ENCODE measurements at regions not wholly inside any gene's neighbourhood (a gene's known extent, or its start where the extent isn't known, plus 50 kb on each side); places are given as distances from the start of the nearest gene placed in this dataset.
A peak's percentile ranks its signal among the peaks of the same experiment; 100 is the strongest.

DNA sequence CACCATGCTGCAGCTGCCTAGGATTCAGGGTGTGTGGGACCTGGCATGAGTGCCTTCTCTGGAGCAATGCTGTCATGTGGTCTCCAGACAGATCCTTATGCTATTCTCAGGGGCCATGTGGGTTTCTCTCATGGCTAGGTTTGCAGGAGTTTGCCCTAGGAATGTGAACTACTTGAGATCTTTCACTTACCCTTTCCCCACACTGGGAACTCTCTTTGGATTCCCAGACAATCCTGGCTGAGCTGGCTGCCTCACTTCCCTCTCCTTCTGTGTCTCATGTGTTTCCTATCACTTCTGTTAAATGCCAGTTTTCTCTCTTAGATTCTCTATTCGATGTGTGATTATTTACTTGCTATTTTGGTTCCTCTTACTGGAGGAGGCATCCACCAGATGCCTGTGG, 270.2 kb upstream of the RASA1 start:
- Histone ChIP-seq H3K36me3 (replicated peaks in 1 of 2; ENCODE audit: control insufficient read depth in 1 of 2, insufficient read depth in 2 of 2, low read length in 2 of 2) (no peaks in the 10 kb centered on the region), H3K4me1 (ENCODE audit: control insufficient read depth in 1 of 2, insufficient read depth in 2 of 2, low read length in 2 of 2) (no peaks in the 10 kb centered on the region), H3K4me2 (replicated peaks; ENCODE audit: extremely low read depth, low read length, poor library complexity, severe bottlenecking) (no peak overlapping the region), H3K9me3 (replicated peaks in 1 of 2; ENCODE audit: control insufficient read depth in 1 of 2, insufficient read depth in 1 of 2, low read length in 2 of 2) (no peaks in the 10 kb centered on the region), H3K79me2 (ENCODE audit: insufficient read depth, low read length) (no peaks in the 10 kb centered on the region), H2AFZ (ENCODE audit: insufficient read depth, low read depth, low read length, poor library complexity, severe bottlenecking) (peak overlapping the region; percentile 53), H3K27ac (ENCODE audit: low read depth in 1 of 2, low read length in 2 of 2) (no peak overlapping the region), H3K4me3 (replicated peaks in 1 of 3; ENCODE audit: low read depth in 2 of 3, low read length in 3 of 3) (no peak overlapping the region), H4K20me1 (ENCODE audit: insufficient read depth, low read length) (no peaks in the 10 kb centered on the region), H3K27me3 (ENCODE audit: control insufficient read depth in 2 of 2, insufficient read depth in 2 of 2, low read length in 2 of 2) (no peaks in the 10 kb centered on the region), H3K9ac (ENCODE audit: insufficient read depth, low read length, poor library complexity, severe bottlenecking) (no peak overlapping the region)
- no CpG with 5 or more reads among the region's 1 CpG for WGBS (ENCODE audit: insufficient coverage)
- peaks cover 0 to 1% (median 0%) of the 10 kb centered on the region in 3 donors for H3K27me3 Mint-ChIP-seq (ENCODE audit: low read depth in 3 of 3)
- peaks cover 4% of the 10 kb centered on the region for H3K4me1 Mint-ChIP-seq
- DNase-seq: no peak
- intact Hi-C loops (cut with micrococcal nuclease): no loop called here
- H3K4me3 Mint-ChIP-seq: no peak overlapping the region
- H3K27ac Mint-ChIP-seq: no peak overlapping the region
- no peaks in the 10 kb centered on the region for H3K36me3 Mint-ChIP-seq
- TF ChIP-seq, protein P1, sequence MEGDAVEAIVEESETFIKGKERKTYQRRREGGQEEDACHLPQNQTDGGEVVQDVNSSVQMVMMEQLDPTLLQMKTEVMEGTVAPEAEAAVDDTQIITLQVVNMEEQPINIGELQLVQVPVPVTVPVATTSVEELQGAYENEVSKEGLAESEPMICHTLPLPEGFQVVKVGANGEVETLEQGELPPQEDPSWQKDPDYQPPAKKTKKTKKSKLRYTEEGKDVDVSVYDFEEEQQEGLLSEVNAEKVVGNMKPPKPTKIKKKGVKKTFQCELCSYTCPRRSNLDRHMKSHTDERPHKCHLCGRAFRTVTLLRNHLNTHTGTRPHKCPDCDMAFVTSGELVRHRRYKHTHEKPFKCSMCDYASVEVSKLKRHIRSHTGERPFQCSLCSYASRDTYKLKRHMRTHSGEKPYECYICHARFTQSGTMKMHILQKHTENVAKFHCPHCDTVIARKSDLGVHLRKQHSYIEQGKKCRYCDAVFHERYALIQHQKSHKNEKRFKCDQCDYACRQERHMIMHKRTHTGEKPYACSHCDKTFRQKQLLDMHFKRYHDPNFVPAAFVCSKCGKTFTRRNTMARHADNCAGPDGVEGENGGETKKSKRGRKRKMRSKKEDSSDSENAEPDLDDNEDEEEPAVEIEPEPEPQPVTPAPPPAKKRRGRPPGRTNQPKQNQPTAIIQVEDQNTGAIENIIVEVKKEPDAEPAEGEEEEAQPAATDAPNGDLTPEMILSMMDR (IDR thresholded peaks at IDR 0.05): no peak
- peaks cover 0 to 4% (median 0%) of the 10 kb centered on the region in 7 donors for H3K9me3 Mint-ChIP-seq

DNA sequence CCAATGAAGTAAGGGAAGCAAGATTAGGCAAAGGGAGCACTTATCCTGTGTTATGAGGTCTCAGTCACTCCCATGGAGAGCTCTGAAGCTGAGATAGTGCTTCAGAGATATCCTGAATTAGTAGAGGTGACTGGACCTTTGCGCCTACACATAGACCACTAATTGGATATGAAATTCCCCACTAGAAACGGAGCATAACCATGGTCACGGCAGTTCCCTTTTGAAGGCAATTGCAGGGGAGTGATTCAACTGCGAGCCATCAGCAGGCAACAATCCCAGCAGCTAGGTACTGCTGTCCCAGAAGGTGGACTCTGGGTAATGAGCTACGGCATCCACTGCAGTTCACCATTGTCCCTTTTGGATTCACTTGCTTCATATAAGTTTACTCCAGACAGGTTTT, 267.7 kb upstream of the RASA1 start:
- no peaks in the 10 kb centered on the region for H3K36me3 Mint-ChIP-seq
- 95% methylated on average over 3 of the region's 5 CpGs for WGBS (ENCODE audit: insufficient coverage)
- Histone ChIP-seq H3K4me1 (ENCODE audit: control insufficient read depth in 1 of 2, insufficient read depth in 2 of 2, low read length in 2 of 2) (no peaks in the 10 kb centered on the region), H3K4me3 (replicated peaks in 1 of 3; ENCODE audit: low read depth in 2 of 3, low read length in 3 of 3) (no peak overlapping the region), H4K20me1 (ENCODE audit: insufficient read depth, low read length) (no peaks in the 10 kb centered on the region), H3K4me2 (replicated peaks; ENCODE audit: extremely low read depth, low read length, poor library complexity, severe bottlenecking) (no peak overlapping the region), H3K9me3 (replicated peaks in 1 of 2; ENCODE audit: control insufficient read depth in 1 of 2, insufficient read depth in 1 of 2, low read length in 2 of 2) (no peaks in the 10 kb centered on the region), H3K27me3 (ENCODE audit: control insufficient read depth in 2 of 2, insufficient read depth in 2 of 2, low read length in 2 of 2) (no peaks in the 10 kb centered on the region), H3K27ac (ENCODE audit: low read depth in 1 of 2, low read length in 2 of 2) (no peak overlapping the region), H2AFZ (ENCODE audit: insufficient read depth, low read depth, low read length, poor library complexity, severe bottlenecking) (no peak overlapping the region), H3K79me2 (ENCODE audit: insufficient read depth, low read length) (no peaks in the 10 kb centered on the region), H3K9ac (ENCODE audit: insufficient read depth, low read length, poor library complexity, severe bottlenecking) (no peak overlapping the region), H3K36me3 (replicated peaks in 1 of 2; ENCODE audit: control insufficient read depth in 1 of 2, insufficient read depth in 2 of 2, low read length in 2 of 2) (no peaks in the 10 kb centered on the region)
- no peak overlapping the region for H3K27ac Mint-ChIP-seq
- intact Hi-C loops (cut with micrococcal nuclease): no loop called here
- DNase-seq: no peak
- peaks cover 0 to 1% (median 0%) of the 10 kb centered on the region in 3 donors for H3K27me3 Mint-ChIP-seq (ENCODE audit: low read depth in 3 of 3)
- TF ChIP-seq, protein P1 (IDR thresholded peaks at IDR 0.05): no peak
- peaks cover 0 to 2% (median 0%) of the 10 kb centered on the region in 7 donors for H3K9me3 Mint-ChIP-seq
- no peak overlapping the region for H3K4me3 Mint-ChIP-seq
- H3K4me1 Mint-ChIP-seq: peaks cover 4% of the 10 kb centered on the region

Measured in CD14-positive monocyte (primary cell).